ENCODE measurements at regions not wholly inside any gene's neighbourhood (a gene's known extent, or its start where the extent isn't known, plus 50 kb on each side); places are given as distances from the start of the nearest gene placed in this dataset.

DNA sequence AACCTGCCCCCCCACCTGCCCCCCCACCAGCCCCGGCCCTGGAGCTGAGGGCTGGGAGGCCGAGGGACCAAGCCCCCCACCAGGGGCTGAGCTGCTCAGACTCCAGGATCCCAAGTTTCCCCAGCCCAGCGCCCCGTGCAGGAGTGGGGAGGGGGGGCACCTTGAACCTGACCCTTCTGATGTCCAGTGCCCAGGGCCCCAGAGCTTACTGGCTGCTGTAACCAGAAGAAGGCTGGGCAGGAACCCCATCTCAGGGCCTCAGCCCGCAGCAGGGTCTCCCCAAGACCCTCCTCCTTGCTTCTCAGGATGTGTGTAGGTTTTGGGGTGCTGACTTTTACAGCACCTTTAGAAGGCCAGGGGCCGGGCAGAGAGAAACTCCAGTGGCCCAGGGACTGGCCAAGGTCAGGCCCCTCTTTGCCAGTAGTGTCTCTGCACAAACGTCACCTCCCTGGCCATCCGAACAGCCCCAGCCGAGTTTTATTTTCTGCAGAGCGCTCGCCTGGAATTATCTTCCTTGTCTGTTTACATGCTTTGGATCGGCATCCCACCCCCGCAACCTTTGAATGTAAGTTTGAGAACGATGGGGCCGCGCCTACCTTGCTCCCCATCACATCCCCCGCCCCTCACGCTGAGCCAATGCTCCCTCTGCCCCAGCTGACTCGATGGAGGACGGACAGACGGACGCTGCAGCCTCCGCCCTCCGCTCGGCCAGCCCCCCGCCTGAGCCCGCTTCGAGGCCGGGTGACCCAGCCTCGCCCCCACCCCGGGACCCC, 70.1 kb upstream of the CASZ1 start:
- H3K4me3 ChIP-seq (ENCODE audit: low read depth, low read length): peak overlapping the region; percentile 27
- in situ Hi-C loops (cut with HindIII; ENCODE audit: low sequenced_read_pairs): no loop called here
- no peak for DNase-seq (ENCODE audit: low read depth)
- TF ChIP-seq, protein P1, sequence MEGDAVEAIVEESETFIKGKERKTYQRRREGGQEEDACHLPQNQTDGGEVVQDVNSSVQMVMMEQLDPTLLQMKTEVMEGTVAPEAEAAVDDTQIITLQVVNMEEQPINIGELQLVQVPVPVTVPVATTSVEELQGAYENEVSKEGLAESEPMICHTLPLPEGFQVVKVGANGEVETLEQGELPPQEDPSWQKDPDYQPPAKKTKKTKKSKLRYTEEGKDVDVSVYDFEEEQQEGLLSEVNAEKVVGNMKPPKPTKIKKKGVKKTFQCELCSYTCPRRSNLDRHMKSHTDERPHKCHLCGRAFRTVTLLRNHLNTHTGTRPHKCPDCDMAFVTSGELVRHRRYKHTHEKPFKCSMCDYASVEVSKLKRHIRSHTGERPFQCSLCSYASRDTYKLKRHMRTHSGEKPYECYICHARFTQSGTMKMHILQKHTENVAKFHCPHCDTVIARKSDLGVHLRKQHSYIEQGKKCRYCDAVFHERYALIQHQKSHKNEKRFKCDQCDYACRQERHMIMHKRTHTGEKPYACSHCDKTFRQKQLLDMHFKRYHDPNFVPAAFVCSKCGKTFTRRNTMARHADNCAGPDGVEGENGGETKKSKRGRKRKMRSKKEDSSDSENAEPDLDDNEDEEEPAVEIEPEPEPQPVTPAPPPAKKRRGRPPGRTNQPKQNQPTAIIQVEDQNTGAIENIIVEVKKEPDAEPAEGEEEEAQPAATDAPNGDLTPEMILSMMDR (IDR thresholded peaks at IDR 0.05; ENCODE audit: low read depth, low read length, missing control alignments): no peak

DNA sequence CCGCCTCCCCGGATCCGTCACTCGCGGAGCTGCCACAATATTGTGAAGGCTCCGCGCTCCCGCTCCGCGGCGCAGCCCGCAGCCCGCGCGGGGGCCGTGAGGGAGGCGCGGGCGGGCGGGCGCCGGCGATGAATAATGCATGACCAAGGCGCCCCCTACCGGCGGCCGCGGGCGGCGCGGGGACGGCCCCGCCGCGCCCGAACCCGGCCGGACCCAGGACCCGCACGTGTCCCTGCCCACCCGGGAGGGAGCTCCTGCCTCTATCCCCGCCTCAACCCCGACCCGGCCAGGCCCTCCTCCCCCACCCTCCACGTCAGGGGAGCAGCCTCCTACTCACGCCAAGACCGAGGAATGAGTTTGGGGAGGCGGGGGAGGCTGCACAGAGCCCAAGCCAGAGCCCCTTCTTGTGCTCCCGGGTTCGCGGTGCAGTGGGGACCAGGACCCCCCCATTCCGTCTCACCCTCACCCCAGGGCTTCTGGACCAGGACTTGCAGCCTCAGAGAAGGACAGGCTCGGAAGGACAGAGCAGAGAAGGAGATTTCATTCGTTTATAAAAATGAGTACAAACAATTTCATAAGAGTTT, 70.8 kb upstream of the CASZ1 start:
- no peak for DNase-seq (ENCODE audit: low read depth)
- TF ChIP-seq, protein P1 (IDR thresholded peaks at IDR 0.05; ENCODE audit: low read depth, low read length, missing control alignments): peak; percentile 22
- in situ Hi-C loops (cut with HindIII; ENCODE audit: low sequenced_read_pairs): no loop called here
- H3K4me3 ChIP-seq (ENCODE audit: low read depth, low read length): peak overlapping the region; percentile 27

DNA sequence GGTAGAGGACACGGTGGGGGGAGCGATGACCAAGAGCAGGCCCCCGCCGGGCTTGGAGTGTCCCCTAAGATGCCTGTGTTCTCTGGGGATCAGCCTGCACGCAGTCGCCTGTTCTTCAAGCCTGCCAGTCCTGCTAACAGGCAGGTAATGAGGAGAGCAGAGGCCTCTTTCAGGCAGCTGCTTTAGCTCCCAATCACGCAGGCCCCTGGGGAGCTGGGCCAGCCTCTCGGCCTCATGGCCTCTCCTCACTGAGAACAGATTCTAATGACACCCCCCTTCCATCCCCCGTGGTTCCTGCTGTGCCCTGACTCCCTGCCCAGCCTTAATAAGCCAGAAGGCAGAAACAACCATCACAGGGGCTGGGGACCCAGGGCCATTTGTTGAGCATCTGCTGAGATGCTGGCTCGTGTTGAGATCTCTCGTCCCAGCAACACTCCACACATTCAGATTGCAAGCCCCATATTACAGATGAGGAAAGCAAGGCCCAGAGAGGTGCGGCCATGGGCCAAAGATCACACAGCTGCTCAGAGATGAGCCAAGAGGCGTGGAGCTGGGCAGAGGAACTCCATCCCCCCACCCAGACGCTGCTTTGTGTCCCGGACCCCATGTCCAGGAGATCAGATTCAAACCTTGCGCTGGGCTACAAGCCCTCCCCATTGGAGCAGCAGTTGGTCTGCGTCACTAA, 71.6 kb upstream of the CASZ1 start:
- H3K4me3 ChIP-seq (ENCODE audit: low read depth, low read length): no peak overlapping the region
- in situ Hi-C loops (cut with HindIII; ENCODE audit: low sequenced_read_pairs): no loop called here
- DNase-seq (ENCODE audit: low read depth): no peak
- TF ChIP-seq, protein P1 (IDR thresholded peaks at IDR 0.05; ENCODE audit: low read depth, low read length, missing control alignments): no peak

DNA sequence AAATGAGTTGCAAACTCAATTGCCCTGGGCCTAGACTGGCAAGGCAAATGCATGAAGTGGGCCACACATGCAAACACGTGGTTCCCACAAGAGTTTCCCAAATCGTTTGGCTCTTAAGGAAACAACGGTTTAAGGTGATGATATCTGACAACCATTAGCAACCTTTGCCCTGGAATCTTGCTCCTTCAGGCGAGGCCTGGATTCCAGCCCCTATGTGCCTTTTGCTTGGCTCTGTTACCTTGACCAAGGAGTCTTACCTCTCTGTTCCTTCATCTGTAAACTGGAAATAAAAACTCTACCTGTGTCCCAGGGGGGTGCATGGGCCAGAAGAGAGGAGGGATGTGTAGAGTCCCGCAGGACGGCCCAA, 72.1 kb upstream of the CASZ1 start:
- in situ Hi-C loops (cut with HindIII; ENCODE audit: low sequenced_read_pairs): no loop called here
- H3K4me3 ChIP-seq (ENCODE audit: low read depth, low read length): no peak overlapping the region
- DNase-seq (ENCODE audit: low read depth): no peak
- TF ChIP-seq, protein P1 (IDR thresholded peaks at IDR 0.05; ENCODE audit: low read depth, low read length, missing control alignments): no peak

DNA sequence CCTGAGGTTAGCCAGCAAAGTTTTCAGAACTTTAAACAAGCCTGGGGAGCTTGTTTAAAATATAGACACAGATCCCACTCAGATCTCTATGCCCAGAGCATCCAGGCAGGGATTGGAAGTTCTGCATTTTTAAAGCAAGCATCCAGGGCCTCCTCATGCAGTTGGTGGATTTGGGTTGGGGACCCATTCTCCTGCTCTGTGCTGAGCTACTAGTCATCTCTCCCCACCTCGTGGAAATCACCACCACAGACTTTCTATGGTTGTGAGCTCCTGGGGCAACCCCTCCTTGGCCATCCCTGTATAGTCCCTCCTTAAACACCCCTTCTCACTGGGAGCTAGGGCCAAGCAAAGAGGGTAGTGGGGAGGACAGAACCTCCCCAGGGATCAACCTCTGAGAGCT, 73.5 kb upstream of the CASZ1 start:
- TF ChIP-seq, protein P1 (IDR thresholded peaks at IDR 0.05; ENCODE audit: low read depth, low read length, missing control alignments): no peak
- in situ Hi-C loops (cut with HindIII; ENCODE audit: low sequenced_read_pairs): no loop called here
- no peak overlapping the region for H3K4me3 ChIP-seq (ENCODE audit: low read depth, low read length)
- DNase-seq (ENCODE audit: low read depth): no peak

DNA sequence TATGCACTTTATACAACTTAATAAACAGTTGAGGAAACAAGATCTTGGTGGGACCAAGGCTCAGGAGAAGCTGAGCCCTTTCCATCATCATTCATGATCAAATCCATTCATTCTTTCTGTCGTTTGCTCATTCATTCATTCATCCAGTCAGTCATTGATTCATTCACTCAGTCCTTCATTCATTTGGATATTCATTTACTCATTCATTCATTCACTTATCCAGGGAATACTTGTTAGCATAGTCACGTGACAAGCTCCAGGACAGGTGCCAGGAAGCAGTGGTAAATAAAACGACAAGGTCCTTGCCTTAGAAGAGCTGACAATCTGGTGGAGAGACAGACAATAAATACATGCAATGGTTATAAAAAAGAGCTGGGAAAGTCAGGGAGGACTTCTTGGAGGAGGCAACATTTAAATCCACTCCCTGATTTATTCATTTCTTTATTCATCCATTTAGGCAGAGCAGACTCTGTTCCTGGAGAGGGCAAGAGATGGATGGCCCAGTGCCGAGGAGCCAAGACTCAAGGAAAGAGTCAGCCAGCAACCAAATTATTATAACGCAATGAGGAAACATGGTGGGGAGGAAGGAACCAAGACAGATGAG, 74.1 kb upstream of the CASZ1 start:
- TF ChIP-seq, protein P1 (IDR thresholded peaks at IDR 0.05; ENCODE audit: low read depth, low read length, missing control alignments): no peak
- in situ Hi-C loops (cut with HindIII; ENCODE audit: low sequenced_read_pairs): no loop called here
- DNase-seq (ENCODE audit: low read depth): no peak
- no peak overlapping the region for H3K4me3 ChIP-seq (ENCODE audit: low read depth, low read length)

Data from astrocyte of the cerebellum (primary cell).